ENCODE measurements at regions not wholly inside any gene's neighbourhood (a gene's known extent, or its start where the extent isn't known, plus 50 kb on each side); places are given as distances from the start of the nearest gene placed in this dataset.

GRCh38 chr16:62741692-62742091 lies 705.5 kb upstream of the CDH8 start:
- TF ChIP-seq GABPA (IDR thresholded peaks at IDR 0.05; ENCODE audit: low read depth) = no peak
- TF ChIP-seq POLR2AphosphoS5 (IDR thresholded peaks at IDR 0.05; ENCODE audit: low read depth) = no peak
- TF ChIP-seq REST (IDR thresholded peaks at IDR 0.05; ENCODE audit: insufficient replicate concordance, low read depth) = no peak
- no peak for TF ChIP-seq CTCF (IDR thresholded peaks at IDR 0.05; ENCODE audit: insufficient read depth, low read length)
- TF ChIP-seq SPI1 (IDR thresholded peaks at IDR 0.05; ENCODE audit: borderline replicate concordance, low read depth) = no peak
- DNase-seq (ENCODE audit: low read depth in 1 of 2, low spot score in 1 of 2) = no peak
- no peak overlapping the region for H3K4me3 ChIP-seq (replicated peaks; ENCODE audit: insufficient read depth, low read length)
- no peak overlapping the region for H3K27ac ChIP-seq (replicated peaks)
- H3K27me3 ChIP-seq (ENCODE audit: insufficient read depth, poor library complexity, severe bottlenecking) = no peaks in the 10 kb centered on the region

GRCh38 chr16:62738666-62739460 lies 702.6 kb upstream of the CDH8 start:
- no peak overlapping the region for H3K27ac ChIP-seq (replicated peaks)

More at GRCh38 chr16:62738666-62739460, 702.6 kb upstream of the CDH8 start:
- H3K27me3 ChIP-seq (ENCODE audit: insufficient read depth, poor library complexity, severe bottlenecking) = no peaks in the 10 kb centered on the region
- no peak for TF ChIP-seq SPI1 (IDR thresholded peaks at IDR 0.05; ENCODE audit: borderline replicate concordance, low read depth)
- TF ChIP-seq POLR2AphosphoS5 (IDR thresholded peaks at IDR 0.05; ENCODE audit: low read depth) = no peak
- no peak for TF ChIP-seq REST (IDR thresholded peaks at IDR 0.05; ENCODE audit: insufficient replicate concordance, low read depth)
- TF ChIP-seq CTCF (IDR thresholded peaks at IDR 0.05; ENCODE audit: insufficient read depth, low read length) = no peak
- no peak for TF ChIP-seq GABPA (IDR thresholded peaks at IDR 0.05; ENCODE audit: low read depth)
- no peak overlapping the region for H3K4me3 ChIP-seq (replicated peaks; ENCODE audit: insufficient read depth, low read length)
- no peak for DNase-seq (ENCODE audit: low read depth in 1 of 2, low spot score in 1 of 2)

Measured in HL-60 (cell line).